ENCODE measurements at regions not wholly inside any gene's neighbourhood (a gene's known extent, or its start where the extent isn't known, plus 50 kb on each side); places are given as distances from the start of the nearest gene placed in this dataset.

- TF ChIP-seq POLR2A (IDR thresholded peaks at IDR 0.05; ENCODE audit: low read length) (no peak), GATA1 (IDR thresholded peaks at IDR 0.05; ENCODE audit: low read depth, low read length) (no peak)
These were observed 194.4 kb downstream of the RASSF9 start for GRCh38 chr12:85641796-85642195.
